ENCODE measurements at regions not wholly inside any gene's neighbourhood (a gene's known extent, or its start where the extent isn't known, plus 50 kb on each side); places are given as distances from the start of the nearest gene placed in this dataset.
"Not testable (repeated sequence)": the region's sequence is repeated elsewhere in the genome, so short reads cannot be mapped to it uniquely, and the experiment has no call there.

DNA sequence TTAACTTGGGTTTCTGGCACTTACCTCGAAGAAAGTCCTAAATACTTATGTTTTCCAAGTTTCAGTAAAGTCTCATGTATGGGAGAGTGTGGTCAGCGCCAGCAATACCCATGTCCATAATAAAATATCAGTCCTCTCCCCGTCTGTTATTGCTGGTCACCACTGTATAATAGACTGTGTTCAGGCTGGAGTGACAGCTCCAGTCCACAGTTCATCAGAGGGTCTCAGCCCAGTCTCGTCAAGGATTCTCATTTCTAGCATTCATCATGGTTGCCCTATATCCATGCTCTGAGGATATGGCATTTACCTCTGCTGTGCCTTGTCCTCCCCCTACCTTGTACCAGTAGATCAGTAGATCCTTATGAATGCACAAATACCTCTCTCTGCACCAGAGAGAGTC lies 384.5 kb downstream of the NPIPA7 start:
- Histone ChIP-seq H3K4me1 (ENCODE audit: control insufficient read depth in 2 of 2, insufficient read depth in 2 of 2, low read length in 1 of 2) (no peaks in the 10 kb centered on the region), H3K4me3 (ENCODE audit: low read depth in 1 of 2, low read length in 2 of 2) (no peak overlapping the region), H3K9me3 (ENCODE audit: control insufficient read depth in 2 of 2, insufficient read depth in 1 of 2, low read depth in 1 of 2, low read length in 1 of 2) (no peaks in the 10 kb centered on the region), H3K36me3 (ENCODE audit: control insufficient read depth in 2 of 2, insufficient read depth in 2 of 2, low read length in 1 of 2) (no peaks in the 10 kb centered on the region), H3K27ac (ENCODE audit: low read depth in 2 of 2, low read length in 1 of 2) (no peak overlapping the region), H3K27me3 (ENCODE audit: control insufficient read depth in 1 of 2, insufficient read depth in 2 of 2, low read length in 2 of 2) (peaks cover 0 to 3% of the 10 kb centered on the region in 2 donors)
- 83 to 84% methylated on average over 4 of the region's 4 CpGs for WGBS, 2 donors

DNA sequence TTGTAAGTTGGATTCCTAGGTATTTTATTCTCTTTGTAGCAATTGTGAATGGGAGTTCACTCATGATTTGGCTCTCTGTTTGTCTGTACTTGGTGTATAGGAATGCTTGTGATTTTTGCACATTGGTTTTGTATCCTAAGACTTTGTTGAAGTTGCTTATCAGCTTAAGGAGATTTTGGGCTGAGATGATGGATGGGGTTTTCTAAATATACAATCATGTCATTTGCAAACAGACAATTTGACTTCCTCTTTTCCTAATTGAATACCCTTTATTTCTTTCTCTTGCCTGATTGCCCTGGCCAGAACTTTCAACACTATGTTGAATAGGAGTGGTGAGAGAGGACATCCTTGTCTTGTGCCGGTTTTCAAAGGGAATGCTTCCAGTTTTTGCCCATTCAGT lies 391.8 kb downstream of the NPIPA7 start:
- H3K4me3 ChIP-seq (ENCODE audit: low read depth in 1 of 2, low read length in 2 of 2); H3K27me3 ChIP-seq (ENCODE audit: control insufficient read depth in 1 of 2, insufficient read depth in 2 of 2, low read length in 2 of 2); H3K4me1 ChIP-seq (ENCODE audit: control insufficient read depth in 2 of 2, insufficient read depth in 2 of 2, low read length in 1 of 2); H3K9me3 ChIP-seq (ENCODE audit: control insufficient read depth in 2 of 2, insufficient read depth in 1 of 2, low read depth in 1 of 2, low read length in 1 of 2); H3K36me3 ChIP-seq (ENCODE audit: control insufficient read depth in 2 of 2, insufficient read depth in 2 of 2, low read length in 1 of 2); H3K27ac ChIP-seq (ENCODE audit: low read depth in 2 of 2, low read length in 1 of 2): not testable (repeated sequence)
- WGBS, 2 donors: 88 to 90% methylated on average over 1 of the region's 1 CpG

DNA sequence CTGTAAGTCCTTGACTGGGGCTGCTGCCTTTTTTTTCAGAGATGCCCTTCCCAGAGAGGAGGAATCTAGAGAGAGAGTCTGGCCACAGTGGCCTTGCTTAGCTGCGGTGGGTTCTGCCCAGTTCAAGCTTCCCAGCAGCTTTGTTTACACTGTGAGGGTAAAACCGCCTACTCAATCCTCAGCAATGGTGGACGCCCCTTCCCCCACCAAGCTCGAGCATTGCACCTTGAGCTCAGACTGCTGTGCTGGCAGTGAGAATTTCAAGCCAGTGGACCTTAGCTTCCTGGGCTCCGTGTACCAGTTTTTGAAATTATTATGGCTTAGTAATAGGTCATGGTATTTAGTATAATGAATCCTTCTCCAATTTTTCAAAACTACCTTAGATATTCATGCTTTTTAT lies 395.4 kb downstream of the NPIPA7 start:
- Histone ChIP-seq H3K4me1 (ENCODE audit: control insufficient read depth in 2 of 2, insufficient read depth in 2 of 2, low read length in 1 of 2) (no peaks in the 10 kb centered on the region), H3K27me3 (ENCODE audit: control insufficient read depth in 1 of 2, insufficient read depth in 2 of 2, low read length in 2 of 2) (no peaks in the 10 kb centered on the region), H3K27ac (ENCODE audit: low read depth in 2 of 2, low read length in 1 of 2) (no peak overlapping the region), H3K36me3 (ENCODE audit: control insufficient read depth in 2 of 2, insufficient read depth in 2 of 2, low read length in 1 of 2) (no peaks in the 10 kb centered on the region), H3K9me3 (ENCODE audit: control insufficient read depth in 2 of 2, insufficient read depth in 1 of 2, low read depth in 1 of 2, low read length in 1 of 2) (peaks cover 0 to 2% of the 10 kb centered on the region in 2 donors), H3K4me3 (ENCODE audit: low read depth in 1 of 2, low read length in 2 of 2) (no peak overlapping the region)
- WGBS, 2 donors: 34 to 43% methylated on average over 5 of the region's 5 CpGs

DNA sequence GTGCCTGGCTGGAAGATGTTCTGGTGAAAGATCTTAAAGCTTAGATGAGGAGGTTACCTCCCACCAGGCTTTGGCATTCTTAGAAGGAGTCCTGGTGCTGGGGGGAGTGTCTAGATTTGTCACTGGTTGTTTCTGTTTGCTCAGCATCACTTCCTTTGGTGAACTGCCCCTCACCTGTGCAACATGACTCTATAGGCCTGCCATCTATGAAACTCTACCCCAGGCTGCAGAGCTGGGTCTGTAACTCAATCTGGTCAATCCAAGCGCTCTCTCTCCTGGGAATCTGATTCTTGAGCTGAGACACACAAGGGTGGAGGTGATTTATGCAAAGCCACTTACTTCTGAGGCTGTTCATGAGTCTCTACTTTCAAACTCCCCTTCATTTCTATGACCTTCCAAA lies 399.4 kb downstream of the NPIPA7 start:
- Histone ChIP-seq H3K36me3 (ENCODE audit: control insufficient read depth in 2 of 2, insufficient read depth in 2 of 2, low read length in 1 of 2) (no peaks in the 10 kb centered on the region), H3K27me3 (ENCODE audit: control insufficient read depth in 1 of 2, insufficient read depth in 2 of 2, low read length in 2 of 2) (no peaks in the 10 kb centered on the region), H3K9me3 (ENCODE audit: control insufficient read depth in 2 of 2, insufficient read depth in 1 of 2, low read depth in 1 of 2, low read length in 1 of 2) (peaks cover 0 to 2% of the 10 kb centered on the region in 2 donors), H3K4me1 (ENCODE audit: control insufficient read depth in 2 of 2, insufficient read depth in 2 of 2, low read length in 1 of 2) (no peaks in the 10 kb centered on the region), H3K4me3 (ENCODE audit: low read depth in 1 of 2, low read length in 2 of 2) (no peak overlapping the region), H3K27ac (ENCODE audit: low read depth in 2 of 2, low read length in 1 of 2) (no peak overlapping the region)
- 73 to 76% methylated on average over 1 of the region's 1 CpG for WGBS, 2 donors

DNA sequence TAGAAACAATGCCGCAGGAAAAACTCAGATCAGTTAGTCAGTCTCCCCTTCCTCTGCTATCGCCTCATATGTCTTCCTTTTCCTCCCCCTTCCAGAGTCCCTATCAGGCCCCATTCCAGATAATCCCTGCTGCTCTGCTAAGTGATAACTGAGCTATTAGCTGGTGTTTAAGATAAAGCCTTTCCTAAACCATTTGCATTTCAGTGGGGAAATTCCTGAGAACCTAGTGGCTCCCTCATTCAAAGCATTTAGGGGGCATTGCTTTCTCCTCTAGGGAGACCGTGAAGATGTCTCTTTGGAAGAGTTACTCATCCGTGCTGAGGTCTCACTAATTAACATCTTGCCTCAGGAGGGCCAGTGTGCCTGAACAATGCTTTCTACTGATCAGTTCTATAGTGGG lies 401.6 kb downstream of the NPIPA7 start:
- Histone ChIP-seq H3K9me3 (ENCODE audit: control insufficient read depth in 2 of 2, insufficient read depth in 1 of 2, low read depth in 1 of 2, low read length in 1 of 2) (peaks cover 0 to 2% of the 10 kb centered on the region in 2 donors), H3K4me1 (ENCODE audit: control insufficient read depth in 2 of 2, insufficient read depth in 2 of 2, low read length in 1 of 2) (no peaks in the 10 kb centered on the region), H3K27ac (ENCODE audit: low read depth in 2 of 2, low read length in 1 of 2) (no peak overlapping the region), H3K27me3 (ENCODE audit: control insufficient read depth in 1 of 2, insufficient read depth in 2 of 2, low read length in 2 of 2) (no peaks in the 10 kb centered on the region), H3K4me3 (ENCODE audit: low read depth in 1 of 2, low read length in 2 of 2) (no peak overlapping the region), H3K36me3 (ENCODE audit: control insufficient read depth in 2 of 2, insufficient read depth in 2 of 2, low read length in 1 of 2) (no peaks in the 10 kb centered on the region)
- 27 to 34% methylated on average over 4 of the region's 4 CpGs for WGBS, 2 donors

DNA sequence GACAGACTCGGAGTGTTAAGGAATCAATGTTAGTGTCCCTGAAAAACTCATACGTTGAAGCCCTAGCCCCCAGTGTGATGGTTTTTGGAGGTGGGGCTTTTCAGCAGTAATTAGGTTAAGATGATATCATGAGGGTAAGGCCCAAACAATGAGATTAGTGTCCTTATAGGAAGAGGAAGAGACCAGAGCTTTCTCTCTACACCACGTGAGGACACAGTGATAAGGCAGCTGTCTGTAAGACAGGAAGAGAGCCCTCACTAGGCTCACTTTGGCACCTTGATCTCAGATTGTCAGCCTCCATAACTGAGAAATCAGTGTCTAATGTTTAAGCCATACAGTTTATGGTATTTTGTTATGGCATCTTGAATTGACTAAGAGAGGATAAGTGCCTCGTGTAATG lies 403.2 kb downstream of the NPIPA7 start:
- peaks cover 0 to 2% of the 10 kb centered on the region in 2 donors for H3K9me3 ChIP-seq (ENCODE audit: control insufficient read depth in 2 of 2, insufficient read depth in 1 of 2, low read depth in 1 of 2, low read length in 1 of 2)
- no peaks in the 10 kb centered on the region for H3K27me3 ChIP-seq (ENCODE audit: control insufficient read depth in 1 of 2, insufficient read depth in 2 of 2, low read length in 2 of 2)
- no peak overlapping the region for H3K27ac ChIP-seq (ENCODE audit: low read depth in 2 of 2, low read length in 1 of 2)
- 66 to 67% methylated on average over 4 of the region's 4 CpGs for WGBS, 2 donors
- no peaks in the 10 kb centered on the region for H3K36me3 ChIP-seq (ENCODE audit: control insufficient read depth in 2 of 2, insufficient read depth in 2 of 2, low read length in 1 of 2)
- no peaks in the 10 kb centered on the region for H3K4me1 ChIP-seq (ENCODE audit: control insufficient read depth in 2 of 2, insufficient read depth in 2 of 2, low read length in 1 of 2)
- no peak overlapping the region for H3K4me3 ChIP-seq (ENCODE audit: low read depth in 1 of 2, low read length in 2 of 2)

DNA sequence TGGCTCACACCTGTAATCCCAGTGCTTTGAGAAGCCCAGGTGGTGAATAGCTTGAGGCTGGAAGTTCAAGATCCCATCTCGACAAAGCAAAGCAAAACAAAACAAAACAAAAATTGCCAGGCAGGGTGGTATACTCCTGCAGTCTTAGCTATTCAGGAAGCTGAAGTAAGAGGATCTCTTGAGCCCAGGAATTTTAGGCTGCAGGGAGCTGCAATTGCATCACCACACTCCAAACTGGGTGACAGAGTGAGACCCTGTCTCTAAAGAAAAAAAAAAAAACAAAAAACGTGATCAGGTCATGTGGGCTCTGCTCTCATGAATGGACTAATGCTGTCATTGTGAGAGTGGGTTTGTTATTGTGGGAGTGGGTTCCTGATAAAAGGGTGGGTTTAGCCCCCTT lies 409.1 kb downstream of the NPIPA7 start:
- Histone ChIP-seq H3K27me3 (ENCODE audit: control insufficient read depth in 1 of 2, insufficient read depth in 2 of 2, low read length in 2 of 2) (peaks cover 0 to 2% of the 10 kb centered on the region in 2 donors), H3K36me3 (ENCODE audit: control insufficient read depth in 2 of 2, insufficient read depth in 2 of 2, low read length in 1 of 2) (no peaks in the 10 kb centered on the region), H3K4me3 (ENCODE audit: low read depth in 1 of 2, low read length in 2 of 2) (no peak overlapping the region), H3K9me3 (ENCODE audit: control insufficient read depth in 2 of 2, insufficient read depth in 1 of 2, low read depth in 1 of 2, low read length in 1 of 2) (peaks cover 2 to 4% of the 10 kb centered on the region in 2 donors), H3K27ac (ENCODE audit: low read depth in 2 of 2, low read length in 1 of 2) (no peak overlapping the region), H3K4me1 (ENCODE audit: control insufficient read depth in 2 of 2, insufficient read depth in 2 of 2, low read length in 1 of 2) (no peaks in the 10 kb centered on the region)
- WGBS, 2 donors: 43 to 45% methylated on average over 2 of the region's 2 CpGs

DNA sequence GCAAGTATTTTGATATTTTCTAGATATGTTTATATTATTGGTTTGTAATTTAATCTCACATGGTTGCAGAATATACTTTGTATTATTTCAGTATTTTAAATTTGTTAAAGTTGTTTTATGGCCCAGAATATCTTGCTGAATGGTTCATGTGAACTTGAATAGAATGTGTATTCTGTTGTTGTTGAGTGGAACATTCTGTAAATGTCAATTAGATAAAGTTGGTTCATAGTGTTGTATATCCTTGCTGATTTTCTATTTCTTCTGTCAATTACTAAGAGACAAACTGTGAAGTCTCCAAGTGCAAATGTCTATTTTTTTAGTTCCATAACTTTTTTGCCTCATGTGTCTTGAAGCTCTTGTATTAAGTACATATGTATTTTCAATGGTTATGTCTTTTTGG lies 411.7 kb downstream of the NPIPA7 start:
- no peaks in the 10 kb centered on the region for H3K4me1 ChIP-seq (ENCODE audit: control insufficient read depth in 2 of 2, insufficient read depth in 2 of 2, low read length in 1 of 2)
- no peaks in the 10 kb centered on the region for H3K36me3 ChIP-seq (ENCODE audit: control insufficient read depth in 2 of 2, insufficient read depth in 2 of 2, low read length in 1 of 2)
- H3K27ac ChIP-seq (ENCODE audit: low read depth in 2 of 2, low read length in 1 of 2): no peak overlapping the region
- no peak overlapping the region for H3K4me3 ChIP-seq (ENCODE audit: low read depth in 1 of 2, low read length in 2 of 2)
- peaks cover 0 to 2% of the 10 kb centered on the region in 2 donors for H3K27me3 ChIP-seq (ENCODE audit: control insufficient read depth in 1 of 2, insufficient read depth in 2 of 2, low read length in 2 of 2)
- H3K9me3 ChIP-seq (ENCODE audit: control insufficient read depth in 2 of 2, insufficient read depth in 1 of 2, low read depth in 1 of 2, low read length in 1 of 2): peaks cover 2 to 4% of the 10 kb centered on the region in 2 donors

DNA sequence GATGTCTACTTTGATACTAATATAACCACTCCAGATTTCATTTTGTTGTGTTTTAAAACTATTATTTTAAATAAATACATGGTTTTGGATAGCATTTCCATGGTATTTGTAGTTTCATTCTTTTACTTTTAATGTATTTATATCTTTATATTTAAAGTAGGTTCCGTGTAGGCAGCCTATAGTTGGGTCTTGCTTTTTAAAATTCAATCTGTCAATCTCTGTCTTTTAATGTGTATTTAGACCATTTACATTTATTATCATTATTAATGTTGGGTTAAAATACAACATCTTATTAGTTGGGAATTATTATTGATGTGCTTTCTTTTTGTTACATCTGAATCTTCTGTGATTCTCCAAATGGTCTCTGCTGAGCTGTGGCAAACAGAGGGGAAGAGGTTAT lies 412.1 kb downstream of the NPIPA7 start:
- Histone ChIP-seq H3K9me3 (ENCODE audit: control insufficient read depth in 2 of 2, insufficient read depth in 1 of 2, low read depth in 1 of 2, low read length in 1 of 2) (peaks cover 2 to 4% of the 10 kb centered on the region in 2 donors), H3K27me3 (ENCODE audit: control insufficient read depth in 1 of 2, insufficient read depth in 2 of 2, low read length in 2 of 2) (peaks cover 0 to 2% of the 10 kb centered on the region in 2 donors), H3K27ac (ENCODE audit: low read depth in 2 of 2, low read length in 1 of 2) (no peak overlapping the region), H3K4me1 (ENCODE audit: control insufficient read depth in 2 of 2, insufficient read depth in 2 of 2, low read length in 1 of 2) (no peaks in the 10 kb centered on the region), H3K36me3 (ENCODE audit: control insufficient read depth in 2 of 2, insufficient read depth in 2 of 2, low read length in 1 of 2) (no peaks in the 10 kb centered on the region), H3K4me3 (ENCODE audit: low read depth in 1 of 2, low read length in 2 of 2) (no peak overlapping the region)
- 76% methylated on average over 1 of the region's 1 CpG for WGBS, 2 donors

DNA sequence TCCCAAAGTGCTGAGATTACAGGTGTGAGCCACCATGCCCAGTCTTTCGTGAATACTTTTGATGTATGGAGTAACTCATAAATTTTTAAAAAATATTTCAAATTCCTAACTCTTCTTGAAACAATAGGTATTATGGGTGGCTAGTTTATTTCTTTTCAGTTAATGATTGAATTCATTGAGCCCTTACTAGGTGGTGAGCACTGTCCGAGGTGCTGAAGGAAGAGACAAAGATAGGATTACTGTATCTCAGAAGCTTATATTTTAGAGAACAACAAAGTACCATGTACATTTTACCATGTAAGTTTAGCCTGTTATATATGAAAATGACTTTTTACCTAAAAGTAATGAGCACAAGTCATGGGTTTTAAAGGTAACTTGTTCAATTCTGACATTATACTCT lies 418.3 kb downstream of the NPIPA7 start:
- no peak overlapping the region for H3K27ac ChIP-seq (ENCODE audit: low read depth in 2 of 2, low read length in 1 of 2)
- WGBS, 2 donors: 41 to 68% methylated on average over 2 of the region's 2 CpGs
- H3K4me3 ChIP-seq (ENCODE audit: low read depth in 1 of 2, low read length in 2 of 2): no peak overlapping the region
- peaks cover 2 to 3% of the 10 kb centered on the region in 2 donors for H3K27me3 ChIP-seq (ENCODE audit: control insufficient read depth in 1 of 2, insufficient read depth in 2 of 2, low read length in 2 of 2)
- no peaks in the 10 kb centered on the region for H3K4me1 ChIP-seq (ENCODE audit: control insufficient read depth in 2 of 2, insufficient read depth in 2 of 2, low read length in 1 of 2)
- no peaks in the 10 kb centered on the region for H3K36me3 ChIP-seq (ENCODE audit: control insufficient read depth in 2 of 2, insufficient read depth in 2 of 2, low read length in 1 of 2)
- no peaks in the 10 kb centered on the region for H3K9me3 ChIP-seq (ENCODE audit: control insufficient read depth in 2 of 2, insufficient read depth in 1 of 2, low read depth in 1 of 2, low read length in 1 of 2)
